HG02973 (cell line): ENCODE measurements at regions not wholly inside any gene's neighbourhood (a gene's known extent, or its start where the extent isn't known, plus 50 kb on each side); places are given as distances from the start of the nearest gene placed in this dataset.

ENCODE experiments used
- ATAC-seq: cut with Tn5 transposase; IDR thresholded peaks from one replicate; pipeline ENCODE4 v1.9.1; 2021; ENCODE audit warnings: moderate library complexity; ENCODE audit not compliant: unreplicated experiment

DNA sequence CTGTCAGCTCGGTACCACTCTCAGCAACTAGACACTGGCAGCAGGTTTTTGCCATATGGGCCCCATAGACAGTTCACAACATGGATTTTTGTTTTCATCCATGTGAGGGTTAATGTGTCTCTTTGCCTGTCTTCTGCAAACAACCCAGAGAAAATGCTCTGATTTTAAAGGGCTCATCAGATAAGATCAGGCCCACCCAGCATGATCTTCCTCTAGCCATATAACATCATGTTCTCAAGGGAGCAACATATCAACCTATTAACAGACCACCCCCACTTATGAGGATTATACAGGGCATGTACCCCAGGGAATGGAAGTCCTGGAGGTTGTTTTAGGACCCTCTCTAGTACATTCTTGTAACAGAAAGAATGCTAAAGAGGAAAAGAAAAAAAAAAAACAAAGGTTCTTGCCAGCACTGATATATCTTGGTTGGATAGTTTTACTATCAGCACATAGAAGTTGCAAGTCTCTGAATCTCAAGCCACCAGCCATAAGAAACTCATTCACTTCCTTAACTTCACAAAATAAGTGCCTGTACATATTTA, 1015.1 kb downstream of the TLE4 start:
- ATAC-seq: no peak

DNA sequence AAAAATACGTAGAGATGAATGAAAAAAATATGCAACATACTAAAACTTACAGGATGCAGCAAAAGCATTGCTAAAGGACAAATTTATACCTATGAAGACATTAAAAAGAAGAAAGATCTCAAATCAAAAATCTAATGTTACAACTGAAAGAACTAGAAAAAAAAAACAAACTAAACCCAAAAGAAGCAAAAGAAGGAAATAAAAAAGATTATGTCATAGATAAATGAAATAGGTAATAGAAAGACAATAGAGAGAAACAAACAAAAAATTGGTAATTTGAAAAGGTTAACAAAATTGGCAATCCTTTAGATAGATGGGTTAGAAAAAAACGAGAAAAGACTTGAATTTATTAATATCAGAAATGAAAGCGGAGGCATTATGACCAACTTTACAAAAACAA, 1000.2 kb downstream of the TLE4 start:
- no peak for ATAC-seq

DNA sequence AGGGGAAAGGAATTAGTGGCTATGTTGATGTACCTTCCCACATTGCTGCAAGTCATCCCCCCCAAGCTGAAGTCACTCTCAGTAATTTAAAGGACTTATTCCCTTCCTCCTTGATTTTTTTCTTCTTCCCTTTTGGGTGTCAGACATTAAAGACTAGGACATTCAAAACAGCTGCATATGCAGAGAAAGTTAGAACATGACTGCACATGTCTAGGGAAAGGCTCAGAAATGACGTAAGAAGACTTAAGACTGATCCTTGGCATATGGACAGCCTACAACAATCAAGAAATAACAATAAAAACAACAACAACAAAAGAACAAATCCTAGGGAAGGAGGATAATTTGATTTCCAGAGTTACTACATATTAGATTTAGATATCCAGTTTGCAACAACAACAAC, 997.5 kb downstream of the TLE4 start:
- ATAC-seq: no peak

GRCh38 chr9:80561526-80561925, 989.8 kb downstream of the TLE4 start:
- ATAC-seq: no peak

DNA sequence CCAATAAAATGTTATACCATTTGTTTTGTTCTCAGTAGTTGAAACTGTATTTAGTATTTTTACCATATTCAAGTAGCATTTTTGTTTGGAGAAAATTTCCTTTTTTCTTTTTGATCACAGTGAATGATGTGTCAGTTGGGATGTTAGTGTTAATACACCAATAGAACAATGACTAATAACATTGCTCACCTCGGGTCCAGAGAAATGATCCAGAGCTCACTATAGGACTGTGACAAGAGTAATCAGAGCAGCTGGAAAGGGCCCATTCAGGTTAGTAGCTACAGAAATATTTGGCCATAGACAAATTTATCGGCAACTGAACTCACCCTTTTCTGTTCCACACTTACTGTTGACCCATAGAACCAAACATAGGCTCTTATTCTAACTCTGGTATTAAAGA, 989.2 kb downstream of the TLE4 start:
- no peak for ATAC-seq

GRCh38 chr9:80557256-80557655, 985.5 kb downstream of the TLE4 start:
- no peak for ATAC-seq

DNA sequence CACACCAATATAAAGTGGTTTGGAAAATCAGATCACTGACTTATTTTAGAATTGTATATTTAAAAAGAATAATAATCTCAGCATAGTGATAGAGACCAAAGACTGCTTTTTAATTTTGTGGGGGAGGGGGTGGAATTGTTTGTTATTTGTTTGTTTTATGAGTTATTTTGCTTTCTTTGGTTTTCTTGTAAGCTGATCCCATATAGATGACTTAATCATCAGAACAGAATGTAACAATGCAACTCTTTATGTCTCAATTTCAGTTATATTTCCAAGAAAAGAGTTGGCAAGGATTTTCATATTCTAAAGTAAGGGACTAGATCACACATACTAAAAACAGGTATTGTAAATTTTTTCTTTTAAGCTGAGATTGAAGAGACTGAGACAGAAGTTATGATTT, 984.9 kb downstream of the TLE4 start:
- ATAC-seq: no peak

DNA sequence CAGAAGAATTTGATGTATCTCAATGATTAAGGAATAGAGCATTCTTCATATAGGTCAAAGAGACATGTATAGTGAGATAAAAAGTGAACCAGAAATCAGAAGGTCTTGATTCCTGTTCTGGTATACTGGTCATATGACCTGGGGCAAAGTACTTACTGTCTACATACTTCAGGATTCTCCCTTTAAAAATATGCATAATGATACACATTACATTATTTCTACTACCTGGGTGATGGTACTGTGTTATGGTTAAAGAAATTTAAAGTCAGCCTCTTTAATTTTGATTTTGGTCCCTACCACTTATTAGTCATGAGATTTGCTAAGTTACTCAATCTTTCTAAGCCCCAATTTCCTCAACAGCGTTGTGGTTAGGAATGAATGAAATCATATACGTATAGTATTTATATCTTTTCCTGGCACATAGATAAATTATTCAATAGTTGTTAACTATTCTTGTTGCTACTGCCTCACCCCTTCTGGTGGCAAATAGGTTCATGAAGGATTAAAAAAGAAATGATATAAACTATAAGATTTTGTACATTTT, 984.1 kb downstream of the TLE4 start:
- ATAC-seq: no peak

- ATAC-seq: no peak
These were observed 983.1 kb downstream of the TLE4 start for GRCh38 chr9:80554856-80555255.

DNA sequence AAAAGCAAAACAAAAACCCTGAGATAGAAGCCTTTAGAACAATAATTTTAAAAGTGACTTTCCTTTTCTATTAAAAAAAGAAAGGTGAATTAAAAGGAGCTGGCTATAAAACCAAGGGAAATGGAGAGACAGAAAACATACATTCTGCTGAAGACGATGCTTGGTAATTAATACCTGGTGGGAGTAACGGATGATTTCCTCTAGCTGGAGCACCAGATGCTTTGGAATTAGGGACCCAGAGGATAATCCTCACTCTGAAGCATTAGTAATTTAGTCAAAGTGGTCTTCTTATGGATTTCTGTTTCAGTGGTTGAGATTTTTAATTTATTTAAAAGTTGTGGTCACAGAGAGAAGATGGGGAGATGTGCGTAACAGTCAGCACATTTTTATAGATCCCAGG, 982.5 kb downstream of the TLE4 start:
- ATAC-seq: no peak

DNA sequence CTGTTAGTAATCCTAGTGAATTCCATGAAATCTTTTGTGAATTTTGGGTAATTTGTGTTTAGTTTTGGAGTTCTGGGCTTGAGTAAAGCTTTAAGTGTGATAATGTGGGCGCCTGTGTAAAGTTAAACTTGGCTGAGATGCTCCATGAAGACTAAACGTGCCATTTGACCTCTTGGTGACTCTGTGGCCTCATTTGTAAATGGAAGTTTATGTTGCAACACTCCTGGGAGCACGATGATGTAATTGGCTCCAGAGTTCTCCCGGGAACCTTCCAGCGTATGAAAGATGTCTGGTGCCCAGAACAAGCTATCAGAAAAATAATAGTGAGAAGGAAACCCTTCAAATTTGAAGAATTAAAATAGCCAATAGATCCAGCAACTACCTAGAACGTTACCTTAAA, 981.2 kb downstream of the TLE4 start:
- ATAC-seq: no peak

- ATAC-seq: no peak
These were observed 978.4 kb downstream of the TLE4 start for GRCh38 chr9:80550181-80550580.

GRCh38 chr9:80547613-80548012, 975.8 kb downstream of the TLE4 start:
- ATAC-seq: no peak

GRCh38 chr9:80540387-80540786, 968.6 kb downstream of the TLE4 start:
- no peak for ATAC-seq

DNA sequence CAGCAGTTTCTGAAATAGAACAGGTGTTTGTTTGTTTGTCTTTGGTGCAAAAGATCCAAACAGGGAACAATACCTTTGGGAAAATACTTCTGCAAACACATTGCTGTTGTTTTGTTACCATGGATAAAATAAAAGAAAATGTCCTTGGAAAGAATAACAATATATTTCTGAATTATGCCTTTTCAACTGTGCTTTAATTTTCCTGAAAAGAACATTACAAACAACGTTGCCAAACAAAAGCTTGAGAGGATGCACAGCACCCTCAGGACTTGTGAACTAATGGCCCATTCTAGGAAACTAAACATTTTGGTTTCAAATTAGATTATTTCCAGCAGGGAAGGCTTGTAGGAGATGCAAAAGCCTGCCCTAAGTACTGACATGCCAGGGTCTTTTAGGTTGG, 967.2 kb downstream of the TLE4 start:
- no peak for ATAC-seq

GRCh38 chr9:80522465-80522864, 950.7 kb downstream of the TLE4 start:
- no peak for ATAC-seq

DNA sequence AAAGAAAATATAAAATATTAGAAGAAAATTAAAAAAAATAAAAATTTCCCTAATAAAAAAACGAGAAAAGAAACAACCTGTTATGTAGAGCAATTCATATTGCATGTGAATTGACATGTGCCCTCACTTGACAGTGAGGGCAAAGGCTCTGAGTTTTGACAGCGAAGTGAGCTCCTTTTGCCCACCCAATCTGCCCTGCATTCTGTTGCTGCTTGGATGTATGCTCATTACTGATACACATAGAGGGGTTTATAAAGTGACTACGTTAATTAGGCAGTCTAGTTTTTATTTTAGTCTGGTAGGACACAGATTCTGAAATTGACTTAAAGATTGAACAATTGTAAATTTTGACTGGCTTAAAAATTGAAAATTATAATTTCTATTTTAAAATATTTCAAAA, 949.4 kb downstream of the TLE4 start:
- ATAC-seq: no peak

- ATAC-seq: no peak
These were observed 948.5 kb downstream of the TLE4 start for GRCh38 chr9:80520231-80520630.

GRCh38 chr9:80518441-80518840, 946.7 kb downstream of the TLE4 start:
- ATAC-seq: no peak

GRCh38 chr9:80516679-80517078, 944.9 kb downstream of the TLE4 start:
- no peak for ATAC-seq

GRCh38 chr9:80509358-80509757, 937.6 kb downstream of the TLE4 start:
- ATAC-seq: no peak

- no peak for ATAC-seq
These were observed 935.8 kb downstream of the TLE4 start for GRCh38 chr9:80507611-80508010.

GRCh38 chr9:80504601-80505230, 933.0 kb downstream of the TLE4 start:
- no peak for ATAC-seq
